HG02970 (cell line): ENCODE measurements at regions not wholly inside any gene's neighbourhood (a gene's known extent, or its start where the extent isn't known, plus 50 kb on each side); places are given as distances from the start of the nearest gene placed in this dataset.

ENCODE experiments used
- ATAC-seq: cut with Tn5 transposase; IDR thresholded peaks from one replicate; pipeline ENCODE4 v1.9.1; 2021; ENCODE audit warnings: mild to moderate bottlenecking, moderate library complexity, moderate number of reproducible peaks; ENCODE audit not compliant: unreplicated experiment, low FRiP score

DNA sequence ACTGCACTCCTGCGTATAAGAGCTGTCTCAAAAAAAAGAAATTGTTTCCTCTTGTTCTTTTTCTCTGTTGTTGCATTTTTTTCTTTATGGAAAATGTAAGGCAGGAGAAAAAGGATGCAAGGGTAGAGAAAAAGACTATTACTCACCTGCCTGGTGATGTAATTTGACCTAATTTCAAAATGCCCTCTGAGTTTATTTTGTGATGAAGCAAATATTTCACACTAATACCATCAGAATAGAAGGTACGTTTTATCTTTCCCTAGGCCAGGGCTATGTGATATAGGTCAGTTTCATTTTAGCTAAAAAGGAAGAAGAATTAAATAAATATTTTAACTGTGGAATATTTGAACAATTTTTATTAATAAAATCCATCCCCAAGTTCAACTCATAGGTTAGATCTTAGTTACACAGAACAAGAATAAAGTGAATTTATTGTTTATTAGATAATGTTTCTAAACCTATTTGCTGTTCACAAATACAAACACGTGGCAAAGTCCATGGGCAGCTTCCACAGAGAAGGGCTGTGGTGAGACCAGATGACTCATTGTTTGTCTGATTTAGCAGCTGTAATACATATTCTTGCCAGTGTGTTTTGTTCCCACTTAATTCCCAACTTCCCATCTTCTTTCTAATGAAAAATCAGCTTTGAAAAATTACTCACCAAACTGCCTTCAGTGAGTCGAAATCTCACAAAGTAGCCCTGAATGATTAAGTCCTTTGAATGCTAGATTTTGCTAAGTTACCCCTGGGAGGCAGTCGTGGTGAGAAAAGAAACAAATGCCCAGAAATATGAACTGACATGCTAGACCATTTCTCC, 52.8 kb upstream of the CCDC112 start:
- ATAC-seq, result no peak

DNA sequence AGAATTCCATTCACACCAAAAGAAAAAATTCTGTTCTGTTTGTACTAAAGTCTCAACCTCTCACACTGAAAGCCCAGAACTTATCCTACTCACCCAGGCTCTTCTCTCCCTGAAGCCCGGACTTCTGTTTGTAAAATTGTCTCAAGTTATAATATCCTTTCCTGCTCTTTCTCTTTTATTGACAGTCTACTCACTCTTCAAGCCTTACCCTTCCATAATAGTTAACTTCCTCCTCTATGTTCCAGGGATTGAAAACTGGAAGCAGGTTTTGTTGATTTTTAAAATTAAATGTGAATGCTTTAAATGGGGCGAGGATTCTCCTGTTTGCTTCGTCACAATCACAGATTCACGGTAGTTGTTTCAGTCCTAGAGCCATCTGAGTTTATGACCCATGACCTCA, 51.7 kb upstream of the CCDC112 start:
- no peak for ATAC-seq
